ENCODE measurements at regions not wholly inside any gene's neighbourhood (a gene's known extent, or its start where the extent isn't known, plus 50 kb on each side); places are given as distances from the start of the nearest gene placed in this dataset.
"Not testable (repeated sequence)": the region's sequence is repeated elsewhere in the genome, so short reads cannot be mapped to it uniquely, and the experiment has no call there.

DNA sequence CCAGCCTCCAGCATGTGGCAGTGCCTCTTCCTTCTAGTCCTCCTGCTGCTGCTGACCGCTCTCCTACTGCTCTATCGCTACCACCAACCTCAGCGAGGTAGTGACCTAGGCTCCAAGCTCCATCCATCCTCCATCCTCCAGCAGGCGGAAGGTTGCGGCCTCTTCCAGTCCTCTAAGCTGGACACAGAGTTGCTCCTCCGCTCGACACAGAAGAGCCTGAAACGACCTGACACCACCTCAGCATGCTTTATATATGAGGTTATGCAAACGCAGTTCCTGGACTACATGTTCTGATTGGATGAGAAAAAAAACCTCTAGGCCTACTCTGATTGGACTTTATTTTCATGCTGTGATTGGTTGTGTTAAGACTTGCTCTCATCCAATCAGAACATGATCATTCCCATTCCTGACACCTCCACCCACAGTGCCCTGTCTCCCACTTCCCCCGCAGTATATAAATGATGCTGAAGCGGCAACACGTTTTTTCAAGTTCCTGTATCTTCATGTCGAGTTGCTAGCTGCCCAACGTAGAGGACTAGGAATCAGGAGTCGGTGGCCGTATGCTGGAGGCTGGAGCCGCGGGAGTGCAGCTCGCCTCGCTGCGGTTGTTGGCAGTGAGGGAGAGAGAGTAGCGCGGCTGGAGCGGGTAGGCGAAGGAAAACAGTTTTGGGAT is 398.1 kb downstream of the KCNJ18 start:
- ATAC-seq (no peak), DNase-seq (ENCODE audit: low read depth, low spot score) (no peak)
- Histone ChIP-seq H3K27ac (ENCODE audit: low read length) (no peak overlapping the region), H3K4me1 (ENCODE audit: control insufficient read depth, insufficient read depth, low read length) (no peaks in the 10 kb centered on the region), H3K4me3 (ENCODE audit: low read depth in 2 of 2, low read length in 2 of 2) (no peak overlapping the region), H3K36me3 (ENCODE audit: control insufficient read depth, insufficient read depth, low read length) (no peaks in the 10 kb centered on the region), H3K27me3 (ENCODE audit: control insufficient read depth, insufficient read depth, low read length) (no peaks in the 10 kb centered on the region), H3K9me3 (ENCODE audit: control insufficient read depth, insufficient read depth, low read depth, low read length) (no peaks in the 10 kb centered on the region)
- ChIA-PET POLR2A (no interaction called here), CTCF (no interaction called here)
- TF ChIP-seq POLR2AphosphoS5 (IDR thresholded peaks at IDR 0.05; ENCODE audit: low read depth, low read length) (no peak), SIN3A (IDR thresholded peaks at IDR 0.05; ENCODE audit: borderline replicate concordance, insufficient read depth, low read depth, low read length) (no peak), TCF7L2 (IDR thresholded peaks at IDR 0.05; ENCODE audit: low read depth, low read length) (no peak)
- TF ChIP-seq, protein P1, sequence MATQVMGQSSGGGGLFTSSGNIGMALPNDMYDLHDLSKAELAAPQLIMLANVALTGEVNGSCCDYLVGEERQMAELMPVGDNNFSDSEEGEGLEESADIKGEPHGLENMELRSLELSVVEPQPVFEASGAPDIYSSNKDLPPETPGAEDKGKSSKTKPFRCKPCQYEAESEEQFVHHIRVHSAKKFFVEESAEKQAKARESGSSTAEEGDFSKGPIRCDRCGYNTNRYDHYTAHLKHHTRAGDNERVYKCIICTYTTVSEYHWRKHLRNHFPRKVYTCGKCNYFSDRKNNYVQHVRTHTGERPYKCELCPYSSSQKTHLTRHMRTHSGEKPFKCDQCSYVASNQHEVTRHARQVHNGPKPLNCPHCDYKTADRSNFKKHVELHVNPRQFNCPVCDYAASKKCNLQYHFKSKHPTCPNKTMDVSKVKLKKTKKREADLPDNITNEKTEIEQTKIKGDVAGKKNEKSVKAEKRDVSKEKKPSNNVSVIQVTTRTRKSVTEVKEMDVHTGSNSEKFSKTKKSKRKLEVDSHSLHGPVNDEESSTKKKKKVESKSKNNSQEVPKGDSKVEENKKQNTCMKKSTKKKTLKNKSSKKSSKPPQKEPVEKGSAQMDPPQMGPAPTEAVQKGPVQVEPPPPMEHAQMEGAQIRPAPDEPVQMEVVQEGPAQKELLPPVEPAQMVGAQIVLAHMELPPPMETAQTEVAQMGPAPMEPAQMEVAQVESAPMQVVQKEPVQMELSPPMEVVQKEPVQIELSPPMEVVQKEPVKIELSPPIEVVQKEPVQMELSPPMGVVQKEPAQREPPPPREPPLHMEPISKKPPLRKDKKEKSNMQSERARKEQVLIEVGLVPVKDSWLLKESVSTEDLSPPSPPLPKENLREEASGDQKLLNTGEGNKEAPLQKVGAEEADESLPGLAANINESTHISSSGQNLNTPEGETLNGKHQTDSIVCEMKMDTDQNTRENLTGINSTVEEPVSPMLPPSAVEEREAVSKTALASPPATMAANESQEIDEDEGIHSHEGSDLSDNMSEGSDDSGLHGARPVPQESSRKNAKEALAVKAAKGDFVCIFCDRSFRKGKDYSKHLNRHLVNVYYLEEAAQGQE (IDR thresholded peaks at IDR 0.05; ENCODE audit: insufficient read depth in 1 of 2, low read depth in 2 of 2, low read length in 1 of 2): no peak
- TF ChIP-seq, protein P2, sequence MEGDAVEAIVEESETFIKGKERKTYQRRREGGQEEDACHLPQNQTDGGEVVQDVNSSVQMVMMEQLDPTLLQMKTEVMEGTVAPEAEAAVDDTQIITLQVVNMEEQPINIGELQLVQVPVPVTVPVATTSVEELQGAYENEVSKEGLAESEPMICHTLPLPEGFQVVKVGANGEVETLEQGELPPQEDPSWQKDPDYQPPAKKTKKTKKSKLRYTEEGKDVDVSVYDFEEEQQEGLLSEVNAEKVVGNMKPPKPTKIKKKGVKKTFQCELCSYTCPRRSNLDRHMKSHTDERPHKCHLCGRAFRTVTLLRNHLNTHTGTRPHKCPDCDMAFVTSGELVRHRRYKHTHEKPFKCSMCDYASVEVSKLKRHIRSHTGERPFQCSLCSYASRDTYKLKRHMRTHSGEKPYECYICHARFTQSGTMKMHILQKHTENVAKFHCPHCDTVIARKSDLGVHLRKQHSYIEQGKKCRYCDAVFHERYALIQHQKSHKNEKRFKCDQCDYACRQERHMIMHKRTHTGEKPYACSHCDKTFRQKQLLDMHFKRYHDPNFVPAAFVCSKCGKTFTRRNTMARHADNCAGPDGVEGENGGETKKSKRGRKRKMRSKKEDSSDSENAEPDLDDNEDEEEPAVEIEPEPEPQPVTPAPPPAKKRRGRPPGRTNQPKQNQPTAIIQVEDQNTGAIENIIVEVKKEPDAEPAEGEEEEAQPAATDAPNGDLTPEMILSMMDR (IDR thresholded peaks at IDR 0.05): no peak
- intact Hi-C loops (cut with micrococcal nuclease; ENCODE audit: unreplicated experiment): no loop called here
- in situ Hi-C loops (cut with HindIII; ENCODE audit: low pct_unique_long_range_greater_than_20kb, low sequenced_read_pairs): no loop called here
- BruUV-seq (replicated peaks): no TSS peak

DNA sequence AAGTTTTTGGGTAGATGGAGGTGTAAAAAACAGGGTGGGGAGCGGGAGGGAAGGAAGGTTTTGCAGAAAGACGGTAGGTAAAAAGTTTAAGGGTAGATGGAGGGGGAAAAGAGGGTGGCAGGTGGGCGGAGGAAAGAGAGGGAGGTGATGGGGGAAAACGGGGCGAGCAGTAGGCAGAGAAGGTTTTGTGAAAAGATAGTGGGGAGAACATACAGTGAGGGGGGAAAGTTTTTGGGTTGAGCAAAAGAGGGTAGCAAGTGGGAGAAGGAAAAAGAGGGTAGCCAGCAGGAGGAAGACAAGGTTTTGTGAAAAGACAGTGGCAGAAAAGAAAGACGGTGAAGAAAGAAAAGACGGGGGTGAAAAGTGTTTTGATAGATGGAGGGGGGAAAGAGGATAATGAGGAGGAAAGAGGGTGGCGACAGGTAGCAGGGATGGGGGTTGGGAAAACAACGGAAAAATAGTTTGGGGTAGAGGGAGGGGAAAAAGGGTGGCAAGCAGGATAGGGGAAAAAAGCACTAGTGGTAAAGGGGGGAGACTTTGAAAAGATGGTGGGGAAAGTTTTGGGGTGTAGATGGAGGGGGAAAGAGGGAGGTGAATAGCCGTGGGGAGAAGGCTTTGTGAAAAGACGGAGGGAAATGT is 398.8 kb downstream of the KCNJ18 start:
- H3K27ac ChIP-seq (ENCODE audit: low read length); H3K4me3 ChIP-seq (ENCODE audit: low read depth in 2 of 2, low read length in 2 of 2); H3K36me3 ChIP-seq (ENCODE audit: control insufficient read depth, insufficient read depth, low read length); H3K4me1 ChIP-seq (ENCODE audit: control insufficient read depth, insufficient read depth, low read length); H3K9me3 ChIP-seq (ENCODE audit: control insufficient read depth, insufficient read depth, low read depth, low read length); DNase-seq (ENCODE audit: low read depth, low spot score); ATAC-seq; BruUV-seq (replicated peaks); intact Hi-C loops (cut with micrococcal nuclease; ENCODE audit: unreplicated experiment); POLR2A ChIA-PET; in situ Hi-C loops (cut with HindIII; ENCODE audit: low pct_unique_long_range_greater_than_20kb, low sequenced_read_pairs); CTCF ChIA-PET; H3K27me3 ChIP-seq (ENCODE audit: control insufficient read depth, insufficient read depth, low read length): not testable (repeated sequence)

DNA sequence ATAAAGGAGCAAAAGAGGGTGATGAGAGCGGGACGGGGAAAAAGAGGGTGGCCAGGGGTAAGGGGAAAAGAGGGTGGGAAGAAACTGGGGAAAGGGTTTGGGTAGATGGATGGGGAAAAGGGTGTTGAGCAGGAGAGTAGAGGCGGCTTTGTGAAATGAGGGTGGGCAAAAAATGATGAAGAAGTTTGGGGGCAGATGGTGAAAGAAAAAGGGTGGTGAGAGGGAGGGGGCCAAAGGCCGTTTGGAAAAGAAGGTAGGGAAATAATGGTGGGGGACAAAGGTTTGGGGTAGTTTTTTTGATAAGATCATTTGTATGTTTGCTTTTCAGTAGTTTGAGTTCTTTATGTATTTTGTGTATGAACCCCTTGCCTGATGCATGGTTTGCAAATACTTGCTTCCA is 399.5 kb downstream of the KCNJ18 start:
- DNase-seq (ENCODE audit: low read depth, low spot score); ATAC-seq; POLR2A ChIA-PET; in situ Hi-C loops (cut with HindIII; ENCODE audit: low pct_unique_long_range_greater_than_20kb, low sequenced_read_pairs); H3K4me1 ChIP-seq (ENCODE audit: control insufficient read depth, insufficient read depth, low read length); intact Hi-C loops (cut with micrococcal nuclease; ENCODE audit: unreplicated experiment); BruUV-seq (replicated peaks); H3K4me3 ChIP-seq (ENCODE audit: low read depth in 2 of 2, low read length in 2 of 2); H3K27ac ChIP-seq (ENCODE audit: low read length); H3K9me3 ChIP-seq (ENCODE audit: control insufficient read depth, insufficient read depth, low read depth, low read length); CTCF ChIA-PET; H3K36me3 ChIP-seq (ENCODE audit: control insufficient read depth, insufficient read depth, low read length); H3K27me3 ChIP-seq (ENCODE audit: control insufficient read depth, insufficient read depth, low read length): not testable (repeated sequence)

DNA sequence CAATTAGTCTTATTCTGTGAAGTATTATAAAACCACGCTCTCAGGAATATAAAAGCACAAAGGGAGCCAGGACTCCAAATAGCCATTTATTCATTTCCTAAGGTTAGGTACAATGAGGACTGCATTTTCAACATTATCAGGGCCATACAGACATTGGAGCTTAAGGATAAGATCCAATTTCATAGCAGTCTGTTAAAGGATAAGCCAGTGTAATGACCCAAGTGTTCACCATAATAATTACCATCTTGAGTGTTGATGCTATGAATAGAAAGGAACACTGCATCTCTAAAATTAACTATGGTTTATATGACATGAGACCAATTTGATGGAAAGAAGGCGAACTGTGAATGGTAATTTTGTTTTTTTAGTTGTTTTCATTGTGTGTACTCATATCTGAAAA is 403.1 kb downstream of the KCNJ18 start:
- H3K36me3 ChIP-seq (ENCODE audit: control insufficient read depth, insufficient read depth, low read length); in situ Hi-C loops (cut with HindIII; ENCODE audit: low pct_unique_long_range_greater_than_20kb, low sequenced_read_pairs); H3K27ac ChIP-seq (ENCODE audit: low read length); POLR2A ChIA-PET; CTCF ChIA-PET; BruUV-seq (replicated peaks); DNase-seq (ENCODE audit: low read depth, low spot score); H3K27me3 ChIP-seq (ENCODE audit: control insufficient read depth, insufficient read depth, low read length); ATAC-seq; intact Hi-C loops (cut with micrococcal nuclease; ENCODE audit: unreplicated experiment); H3K4me1 ChIP-seq (ENCODE audit: control insufficient read depth, insufficient read depth, low read length); H3K9me3 ChIP-seq (ENCODE audit: control insufficient read depth, insufficient read depth, low read depth, low read length); H3K4me3 ChIP-seq (ENCODE audit: low read depth in 2 of 2, low read length in 2 of 2): not testable (repeated sequence)

DNA sequence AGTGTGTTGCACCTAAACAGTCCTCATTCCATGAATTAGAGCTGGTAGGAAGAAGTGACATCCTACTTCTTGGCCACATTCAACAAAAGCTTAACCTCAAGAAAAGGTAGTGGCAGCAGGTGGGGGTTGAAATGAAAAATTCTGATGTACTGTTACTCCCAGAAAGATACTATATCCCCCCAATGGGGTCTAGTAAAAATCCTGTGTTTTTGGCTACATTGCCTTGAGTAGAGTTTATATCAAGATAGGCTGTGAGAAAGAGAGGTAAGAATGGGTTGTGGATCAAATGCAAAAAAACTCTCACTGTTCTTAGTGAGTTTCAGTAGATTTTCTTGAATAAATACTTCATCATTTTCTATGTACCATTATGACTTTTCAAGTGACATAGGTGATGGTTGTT is 407.3 kb downstream of the KCNJ18 start:
- BruUV-seq (replicated peaks); intact Hi-C loops (cut with micrococcal nuclease; ENCODE audit: unreplicated experiment); POLR2A ChIA-PET; H3K4me3 ChIP-seq (ENCODE audit: low read depth in 2 of 2, low read length in 2 of 2); H3K27ac ChIP-seq (ENCODE audit: low read length); H3K4me1 ChIP-seq (ENCODE audit: control insufficient read depth, insufficient read depth, low read length); DNase-seq (ENCODE audit: low read depth, low spot score); H3K9me3 ChIP-seq (ENCODE audit: control insufficient read depth, insufficient read depth, low read depth, low read length); in situ Hi-C loops (cut with HindIII; ENCODE audit: low pct_unique_long_range_greater_than_20kb, low sequenced_read_pairs); H3K36me3 ChIP-seq (ENCODE audit: control insufficient read depth, insufficient read depth, low read length); ATAC-seq; CTCF ChIA-PET; H3K27me3 ChIP-seq (ENCODE audit: control insufficient read depth, insufficient read depth, low read length): not testable (repeated sequence)

All from Panc1 (cell line).